ENCODE measurements at regions not wholly inside any gene's neighbourhood (a gene's known extent, or its start where the extent isn't known, plus 50 kb on each side); places are given as distances from the start of the nearest gene placed in this dataset.

DNA sequence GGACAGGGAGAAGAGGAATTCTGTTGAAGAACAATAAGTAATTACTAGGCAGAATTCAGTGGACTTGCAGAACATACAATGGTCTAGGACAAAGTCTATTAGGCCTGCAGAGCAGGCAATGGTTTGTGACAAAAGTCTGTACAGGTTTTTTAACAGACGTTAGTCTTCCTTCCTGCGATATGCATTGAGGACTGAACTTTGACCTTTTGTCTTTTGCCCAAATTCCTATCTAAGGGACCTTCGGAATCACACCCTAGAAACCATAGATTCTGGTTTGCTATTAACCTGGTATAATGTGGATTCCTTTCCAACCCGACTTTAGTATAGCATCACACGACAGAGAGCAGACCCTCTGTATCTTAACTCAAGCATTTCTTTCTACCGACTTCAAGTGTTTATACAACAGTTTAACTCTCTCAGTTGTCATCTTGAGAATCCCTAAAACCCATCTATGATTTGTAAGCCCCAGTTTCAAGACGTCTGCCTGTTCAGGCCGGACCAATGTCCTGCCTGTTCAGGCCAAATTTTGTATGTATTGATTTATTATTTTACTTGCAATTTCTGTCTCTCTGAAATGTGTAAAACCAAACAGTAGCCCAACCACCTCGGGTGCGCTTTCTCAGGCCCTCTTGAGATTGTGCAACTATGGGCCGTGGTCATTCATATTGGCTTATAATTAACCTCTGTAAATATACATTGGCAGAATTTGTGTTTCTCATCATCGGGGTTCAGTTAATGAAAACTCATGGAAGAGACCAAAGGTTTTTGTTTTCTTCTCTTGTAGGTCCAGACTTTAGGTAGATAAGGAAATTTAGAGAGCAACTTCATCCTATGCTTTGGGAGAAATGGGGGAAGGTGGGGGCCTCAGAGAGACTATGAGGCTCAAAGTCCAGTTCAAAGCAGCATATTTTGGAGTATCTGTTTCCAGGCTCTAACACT, 76.9 kb upstream of the TNFSF18 start:
- TF ChIP-seq, protein P1, sequence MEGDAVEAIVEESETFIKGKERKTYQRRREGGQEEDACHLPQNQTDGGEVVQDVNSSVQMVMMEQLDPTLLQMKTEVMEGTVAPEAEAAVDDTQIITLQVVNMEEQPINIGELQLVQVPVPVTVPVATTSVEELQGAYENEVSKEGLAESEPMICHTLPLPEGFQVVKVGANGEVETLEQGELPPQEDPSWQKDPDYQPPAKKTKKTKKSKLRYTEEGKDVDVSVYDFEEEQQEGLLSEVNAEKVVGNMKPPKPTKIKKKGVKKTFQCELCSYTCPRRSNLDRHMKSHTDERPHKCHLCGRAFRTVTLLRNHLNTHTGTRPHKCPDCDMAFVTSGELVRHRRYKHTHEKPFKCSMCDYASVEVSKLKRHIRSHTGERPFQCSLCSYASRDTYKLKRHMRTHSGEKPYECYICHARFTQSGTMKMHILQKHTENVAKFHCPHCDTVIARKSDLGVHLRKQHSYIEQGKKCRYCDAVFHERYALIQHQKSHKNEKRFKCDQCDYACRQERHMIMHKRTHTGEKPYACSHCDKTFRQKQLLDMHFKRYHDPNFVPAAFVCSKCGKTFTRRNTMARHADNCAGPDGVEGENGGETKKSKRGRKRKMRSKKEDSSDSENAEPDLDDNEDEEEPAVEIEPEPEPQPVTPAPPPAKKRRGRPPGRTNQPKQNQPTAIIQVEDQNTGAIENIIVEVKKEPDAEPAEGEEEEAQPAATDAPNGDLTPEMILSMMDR (IDR thresholded peaks at IDR 0.05; ENCODE audit: low read length) = no peak
- TF ChIP-seq EZH2 (IDR thresholded peaks at IDR 0.05; ENCODE audit: borderline replicate concordance, low read length) = no peak

All from OCI-LY1 (cell line).